ENCODE measurements at regions not wholly inside any gene's neighbourhood (a gene's known extent, or its start where the extent isn't known, plus 50 kb on each side); places are given as distances from the start of the nearest gene placed in this dataset.

DNA sequence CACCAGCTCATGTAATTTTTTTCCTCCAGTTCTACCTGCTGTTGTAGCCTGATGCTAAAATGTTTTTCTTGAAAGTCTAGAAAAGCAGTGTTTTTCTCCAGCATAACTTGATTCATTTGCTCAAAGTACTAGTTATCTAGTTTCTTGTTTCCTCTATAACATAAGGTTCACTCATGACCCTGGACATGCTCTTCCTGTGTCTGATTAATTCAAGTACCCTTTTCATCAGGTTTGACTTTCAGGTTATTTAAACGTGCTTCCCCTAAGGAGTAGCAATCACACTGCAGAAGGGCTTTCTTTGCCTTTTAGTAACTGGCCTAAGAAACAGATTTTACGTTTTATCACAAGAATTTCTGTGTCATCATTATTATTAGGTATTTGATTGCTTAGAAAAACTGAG, 66.8 kb upstream of the EGFL6 start:
- Histone ChIP-seq H3K36me3 (ENCODE audit: control insufficient read depth in 2 of 3, insufficient read depth in 3 of 3, low read length in 3 of 3) (no peaks in the 10 kb centered on the region), H3K27ac (ENCODE audit: low read depth in 2 of 2, low read length in 2 of 2) (no peak overlapping the region), H3K4me3 (ENCODE audit: low read length in 3 of 3) (no peak overlapping the region), H3K27me3 (ENCODE audit: control insufficient read depth, insufficient read depth, low read length) (peaks cover 3% of the 10 kb centered on the region), H3K9me3 (ENCODE audit: control insufficient read depth in 2 of 3, insufficient read depth in 1 of 3, low read length in 3 of 3) (no peaks in the 10 kb centered on the region), H3K4me1 (ENCODE audit: control insufficient read depth in 2 of 3, insufficient read depth in 2 of 3, low read depth in 1 of 3, low read length in 3 of 3) (no peaks in the 10 kb centered on the region), H3K9ac (ENCODE audit: low read length in 3 of 3) (no peak overlapping the region)
- TF ChIP-seq, protein P1, sequence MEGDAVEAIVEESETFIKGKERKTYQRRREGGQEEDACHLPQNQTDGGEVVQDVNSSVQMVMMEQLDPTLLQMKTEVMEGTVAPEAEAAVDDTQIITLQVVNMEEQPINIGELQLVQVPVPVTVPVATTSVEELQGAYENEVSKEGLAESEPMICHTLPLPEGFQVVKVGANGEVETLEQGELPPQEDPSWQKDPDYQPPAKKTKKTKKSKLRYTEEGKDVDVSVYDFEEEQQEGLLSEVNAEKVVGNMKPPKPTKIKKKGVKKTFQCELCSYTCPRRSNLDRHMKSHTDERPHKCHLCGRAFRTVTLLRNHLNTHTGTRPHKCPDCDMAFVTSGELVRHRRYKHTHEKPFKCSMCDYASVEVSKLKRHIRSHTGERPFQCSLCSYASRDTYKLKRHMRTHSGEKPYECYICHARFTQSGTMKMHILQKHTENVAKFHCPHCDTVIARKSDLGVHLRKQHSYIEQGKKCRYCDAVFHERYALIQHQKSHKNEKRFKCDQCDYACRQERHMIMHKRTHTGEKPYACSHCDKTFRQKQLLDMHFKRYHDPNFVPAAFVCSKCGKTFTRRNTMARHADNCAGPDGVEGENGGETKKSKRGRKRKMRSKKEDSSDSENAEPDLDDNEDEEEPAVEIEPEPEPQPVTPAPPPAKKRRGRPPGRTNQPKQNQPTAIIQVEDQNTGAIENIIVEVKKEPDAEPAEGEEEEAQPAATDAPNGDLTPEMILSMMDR (IDR thresholded peaks at IDR 0.05; ENCODE audit: borderline replicate concordance, extremely low read depth, insufficient read depth), result no peak
- FAIRE-seq, result no peak
- DNase-seq, result no peak
- intact Hi-C loops (cut with DNase I), result loop anchor here (10.0 kb wide), 2 partner anchors 142 to 532 kb away; no protein-coding TSS in a partner anchor

DNA sequence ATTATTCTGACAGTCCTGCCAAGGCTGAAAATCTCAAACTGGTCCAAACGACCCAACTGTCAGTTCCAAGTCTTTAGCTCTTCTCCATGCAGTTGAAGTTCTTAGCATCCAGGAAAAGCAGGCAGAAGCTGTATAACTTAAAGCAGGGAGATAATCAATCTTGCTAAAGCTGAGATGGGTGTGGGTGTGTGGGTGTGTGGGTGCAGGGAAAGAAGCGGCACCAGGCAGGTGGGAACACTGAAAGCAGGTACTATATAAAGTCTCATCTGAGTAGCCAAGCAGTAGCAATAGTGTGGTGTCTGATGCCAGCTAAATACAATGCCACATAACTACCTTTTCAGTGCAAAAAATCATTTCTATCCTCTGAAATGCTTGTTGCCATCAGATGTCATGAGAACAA, 69.7 kb upstream of the EGFL6 start:
- no peak for FAIRE-seq
- H3K4me3 ChIP-seq (ENCODE audit: low read length in 3 of 3), result no peak overlapping the region

DNA sequence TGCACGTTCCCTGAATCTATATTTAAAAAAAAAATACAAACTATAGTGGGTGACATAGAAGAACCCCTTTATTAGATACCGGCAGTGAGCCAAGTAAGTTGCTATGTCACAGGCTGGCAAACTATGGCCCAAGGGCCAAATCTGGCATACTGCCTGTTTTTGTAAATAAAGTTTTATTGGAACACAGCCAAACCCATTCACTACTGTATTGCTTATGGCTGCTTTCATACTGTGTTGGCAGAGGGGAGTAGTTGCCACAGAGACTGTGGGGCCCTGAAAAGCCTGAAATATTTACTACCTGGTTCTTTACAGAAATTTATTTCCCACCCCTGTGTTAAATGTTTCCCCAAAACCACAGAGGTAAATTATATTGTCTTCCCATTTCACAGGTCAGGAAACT, 71.2 kb upstream of the EGFL6 start:
- DNase-seq (no peak), FAIRE-seq (no peak)
- Histone ChIP-seq H3K9me3 (ENCODE audit: control insufficient read depth in 2 of 3, insufficient read depth in 1 of 3, low read length in 3 of 3) (no peaks in the 10 kb centered on the region), H3K27ac (ENCODE audit: low read depth in 2 of 2, low read length in 2 of 2) (no peak overlapping the region), H3K9ac (ENCODE audit: low read length in 3 of 3) (no peak overlapping the region), H3K4me3 (ENCODE audit: low read length in 3 of 3) (no peak overlapping the region), H3K36me3 (ENCODE audit: control insufficient read depth in 2 of 3, insufficient read depth in 3 of 3, low read length in 3 of 3) (no peaks in the 10 kb centered on the region), H3K27me3 (ENCODE audit: control insufficient read depth, insufficient read depth, low read length) (no peaks in the 10 kb centered on the region), H3K4me1 (ENCODE audit: control insufficient read depth in 2 of 3, insufficient read depth in 2 of 3, low read depth in 1 of 3, low read length in 3 of 3) (no peaks in the 10 kb centered on the region)
- TF ChIP-seq, protein P1 (IDR thresholded peaks at IDR 0.05; ENCODE audit: borderline replicate concordance, extremely low read depth, insufficient read depth), result no peak
- intact Hi-C loops (cut with DNase I), result no loop called here

More for the DNA sequence above, 69.7 kb upstream of the EGFL6 start:
- no peak for DNase-seq
- Histone ChIP-seq H3K36me3 (ENCODE audit: control insufficient read depth in 2 of 3, insufficient read depth in 3 of 3, low read length in 3 of 3) (no peaks in the 10 kb centered on the region), H3K27ac (ENCODE audit: low read depth in 2 of 2, low read length in 2 of 2) (no peak overlapping the region), H3K9ac (ENCODE audit: low read length in 3 of 3) (no peak overlapping the region), H3K9me3 (ENCODE audit: control insufficient read depth in 2 of 3, insufficient read depth in 1 of 3, low read length in 3 of 3) (no peaks in the 10 kb centered on the region), H3K27me3 (ENCODE audit: control insufficient read depth, insufficient read depth, low read length) (peaks cover 3% of the 10 kb centered on the region), H3K4me1 (ENCODE audit: control insufficient read depth in 2 of 3, insufficient read depth in 2 of 3, low read depth in 1 of 3, low read length in 3 of 3) (no peaks in the 10 kb centered on the region)
- TF ChIP-seq, protein P1 (IDR thresholded peaks at IDR 0.05; ENCODE audit: borderline replicate concordance, extremely low read depth, insufficient read depth), result no peak
- intact Hi-C loops (cut with DNase I), result loop anchor here (10.0 kb wide), 2 partner anchors 145 to 535 kb away; no protein-coding TSS in a partner anchor

GRCh38 chrX:13495232-13495631, 74.2 kb upstream of the EGFL6 start:
- Histone ChIP-seq H3K4me3 (ENCODE audit: low read length in 3 of 3) (no peak overlapping the region), H3K27me3 (ENCODE audit: control insufficient read depth, insufficient read depth, low read length) (peaks cover 4% of the 10 kb centered on the region), H3K27ac (ENCODE audit: low read depth in 2 of 2, low read length in 2 of 2) (no peak overlapping the region), H3K36me3 (ENCODE audit: control insufficient read depth in 2 of 3, insufficient read depth in 3 of 3, low read length in 3 of 3) (no peaks in the 10 kb centered on the region), H3K4me1 (ENCODE audit: control insufficient read depth in 2 of 3, insufficient read depth in 2 of 3, low read depth in 1 of 3, low read length in 3 of 3) (no peaks in the 10 kb centered on the region), H3K9ac (ENCODE audit: low read length in 3 of 3) (no peak overlapping the region), H3K9me3 (ENCODE audit: control insufficient read depth in 2 of 3, insufficient read depth in 1 of 3, low read length in 3 of 3) (no peaks in the 10 kb centered on the region)
- DNase-seq, result no peak
- TF ChIP-seq, protein P1 (IDR thresholded peaks at IDR 0.05; ENCODE audit: borderline replicate concordance, extremely low read depth, insufficient read depth), result no peak
- FAIRE-seq, result no peak
- intact Hi-C loops (cut with DNase I), result no loop called here
